ENCODE measurements at regions not wholly inside any gene's neighbourhood (a gene's known extent, or its start where the extent isn't known, plus 50 kb on each side); places are given as distances from the start of the nearest gene placed in this dataset.

DNA sequence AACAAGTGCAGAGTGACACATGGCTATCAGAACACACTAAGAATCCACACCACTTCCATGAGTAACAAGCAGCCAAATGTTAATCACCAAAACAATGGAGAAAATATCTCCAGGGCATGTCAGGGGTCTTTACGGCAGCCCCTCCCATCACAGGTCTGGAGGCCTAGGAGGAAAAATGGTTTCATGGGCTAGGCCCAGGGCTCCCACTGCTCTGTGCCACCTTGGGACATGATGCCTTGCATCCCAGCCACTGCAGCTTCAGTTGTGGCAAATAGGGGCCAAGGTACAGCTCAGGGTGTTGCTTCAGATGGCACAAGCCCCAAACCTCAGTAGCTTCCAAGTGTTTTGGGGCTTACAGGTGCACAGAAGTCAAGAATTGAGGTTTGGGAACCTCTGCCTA lies 66.6 kb downstream of the NEURL3 start:
- no peak overlapping the region for H3K4me3 ChIP-seq
- intact Hi-C loops (cut with DNase I): no loop called here
- ATAC-seq: no peak
- H3K27ac ChIP-seq: no peak overlapping the region
- no peak for TF ChIP-seq CTCF (IDR thresholded peaks at IDR 0.05)
- no peaks in the 10 kb centered on the region for H3K9me3 ChIP-seq
- H3K4me1 ChIP-seq: no peaks in the 10 kb centered on the region
- H3K36me3 ChIP-seq (ENCODE audit: insufficient read depth in 1 of 2, low read depth in 1 of 2): no peaks in the 10 kb centered on the region
- no peaks in the 10 kb centered on the region for H3K27me3 ChIP-seq (ENCODE audit: insufficient read depth in 3 of 3, low read length in 2 of 3)
- no peak for DNase-seq
- 95 to 100% (median 100%) methylated on average over 1 of the region's 1 CpG for whole genome bisulfite sequencing, 3 donors

- Histone ChIP-seq H3K27me3 (ENCODE audit: insufficient read depth in 3 of 3, low read length in 2 of 3) (no peaks in the 10 kb centered on the region), H3K4me1 (peaks cover 7% of the 10 kb centered on the region), H3K27ac (no peak overlapping the region), H3K9me3 (no peaks in the 10 kb centered on the region), H3K4me3 (no peak overlapping the region), H3K36me3 (ENCODE audit: insufficient read depth in 1 of 2, low read depth in 1 of 2) (no peaks in the 10 kb centered on the region)
- WGBS, 3 donors: 74 to 81% (median 75%) methylated on average over 2 of the region's 2 CpGs
- intact Hi-C loops (cut with DNase I): no loop called here
- ATAC-seq (no peak), DNase-seq (no peak)
- TF ChIP-seq CTCF (IDR thresholded peaks at IDR 0.05): no peak
These were observed 67.6 kb downstream of the NEURL3 start for GRCh38 chr2:96437512-96437911.

DNA sequence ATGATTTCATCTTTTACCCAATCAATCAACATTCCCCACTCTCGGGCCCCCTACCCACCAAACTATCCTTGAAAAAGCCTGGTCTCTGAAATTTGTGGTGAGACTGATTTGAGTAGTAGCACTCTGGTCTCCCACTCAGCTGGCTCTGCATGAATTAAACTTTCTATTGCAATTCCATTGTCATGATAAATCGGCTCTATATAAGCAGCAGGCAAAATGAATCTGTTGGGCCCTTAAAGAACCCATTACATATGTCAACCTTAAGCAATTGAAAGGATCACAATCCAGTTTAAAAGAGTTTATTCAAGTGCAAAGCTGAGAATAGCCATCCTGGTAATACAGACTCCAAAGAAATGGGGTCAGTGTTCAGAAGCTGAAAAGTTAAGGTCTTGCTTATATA lies 68.2 kb downstream of the NEURL3 start:
- Histone ChIP-seq H3K27me3 (ENCODE audit: insufficient read depth in 3 of 3, low read length in 2 of 3) (no peaks in the 10 kb centered on the region), H3K9me3 (no peaks in the 10 kb centered on the region), H3K27ac (no peak overlapping the region), H3K4me1 (peaks cover 12% of the 10 kb centered on the region), H3K36me3 (ENCODE audit: insufficient read depth in 1 of 2, low read depth in 1 of 2) (no peaks in the 10 kb centered on the region), H3K4me3 (no peak overlapping the region)
- 74 to 79% (median 75%) methylated on average over 2 of the region's 2 CpGs for WGBS, 3 donors
- DNase-seq: no peak
- TF ChIP-seq CTCF (IDR thresholded peaks at IDR 0.05): no peak
- intact Hi-C loops (cut with DNase I): no loop called here
- ATAC-seq: no peak

DNA sequence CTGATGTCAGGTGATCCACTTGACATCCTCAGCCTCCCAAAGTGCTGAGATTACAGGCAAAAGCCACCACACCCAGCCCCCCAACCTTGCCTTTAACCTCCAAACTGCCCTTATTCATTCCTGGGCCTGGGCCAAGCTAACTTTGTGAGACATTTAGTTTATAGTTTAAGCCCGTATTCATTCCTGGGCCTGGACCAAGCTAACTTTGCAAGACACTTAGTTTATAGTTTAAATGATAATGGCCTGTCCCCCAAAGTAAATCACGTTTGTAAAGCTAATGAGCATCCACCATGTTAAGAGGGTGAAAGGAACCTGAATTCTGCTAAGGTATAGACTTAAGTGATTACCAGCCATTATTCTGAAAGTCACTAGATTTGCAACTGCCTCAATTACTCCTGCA lies 68.7 kb downstream of the NEURL3 start:
- Histone ChIP-seq H3K36me3 (ENCODE audit: insufficient read depth in 1 of 2, low read depth in 1 of 2) (no peaks in the 10 kb centered on the region), H3K4me1 (peaks cover 17% of the 10 kb centered on the region), H3K4me3 (no peak overlapping the region), H3K9me3 (no peaks in the 10 kb centered on the region), H3K27ac (no peak overlapping the region), H3K27me3 (ENCODE audit: insufficient read depth in 3 of 3, low read length in 2 of 3) (no peaks in the 10 kb centered on the region)
- DNase-seq (no peak), ATAC-seq (no peak)
- 64 to 76% (median 71%) methylated on average over 2 of the region's 2 CpGs for WGBS, 3 donors
- TF ChIP-seq CTCF (IDR thresholded peaks at IDR 0.05): no peak
- intact Hi-C loops (cut with DNase I): no loop called here

GRCh38 chr2:96431319-96431718 lies 73.8 kb downstream of the NEURL3 start:
- Histone ChIP-seq H3K36me3 (ENCODE audit: insufficient read depth in 1 of 2, low read depth in 1 of 2) (no peaks in the 10 kb centered on the region), H3K4me1 (peaks cover 33% of the 10 kb centered on the region), H3K4me3 (no peak overlapping the region), H3K27ac (no peak overlapping the region), H3K9me3 (no peaks in the 10 kb centered on the region), H3K27me3 (ENCODE audit: insufficient read depth in 3 of 3, low read length in 2 of 3) (no peaks in the 10 kb centered on the region)
- peak; percentile 86 to 97 (median 94) for ATAC-seq
- no peak for TF ChIP-seq CTCF (IDR thresholded peaks at IDR 0.05)
- DNase-seq: peak; percentile 57 to 88
- WGBS, 3 donors: 33 to 44% (median 33%) methylated on average over 6 of the region's 6 CpGs
- intact Hi-C loops (cut with DNase I): no loop called here

Data from psoas muscle (tissue), 7 donors.